Suppressor macrophage (primary cell): ENCODE measurements at regions not wholly inside any gene's neighbourhood (a gene's known extent, or its start where the extent isn't known, plus 50 kb on each side); places are given as distances from the start of the nearest gene placed in this dataset.
"Not testable (repeated sequence)": the region's sequence is repeated elsewhere in the genome, so short reads cannot be mapped to it uniquely, and the experiment has no call there.

Source experiments
- DNase-seq, 4 experiments: peaks; one replicate each; pipeline ENCODE4 v3.0.0-alpha.2; 2020 to 2022

GRCh38 chr2:52345082-52345481, 1313.2 kb upstream of the NRXN1 start:
- DNase-seq, result no peak

- no peak for DNase-seq
Measured at GRCh38 chr2:52343706-52344266, 1311.9 kb upstream of the NRXN1 start.

GRCh38 chr2:52343010-52343409, 1311.1 kb upstream of the NRXN1 start:
- no peak for DNase-seq

- DNase-seq, result no peak
Measured at GRCh38 chr2:52342458-52342857, 1310.5 kb upstream of the NRXN1 start.

- DNase-seq, result no peak
Measured at GRCh38 chr2:52341732-52342131, 1309.8 kb upstream of the NRXN1 start.

GRCh38 chr2:52340171-52340570, 1308.2 kb upstream of the NRXN1 start:
- DNase-seq, result no peak

- DNase-seq, result not testable (repeated sequence)
Measured at GRCh38 chr2:52337786-52338185, 1305.9 kb upstream of the NRXN1 start.

- DNase-seq, result no peak
Measured at GRCh38 chr2:52336951-52337350, 1305.0 kb upstream of the NRXN1 start.

GRCh38 chr2:52335727-52336126, 1303.8 kb upstream of the NRXN1 start:
- no peak for DNase-seq

GRCh38 chr2:52334185-52334584, 1302.3 kb upstream of the NRXN1 start:
- DNase-seq, result no peak

GRCh38 chr2:52327641-52328040, 1295.7 kb upstream of the NRXN1 start:
- no peak for DNase-seq

- no peak for DNase-seq
Measured at GRCh38 chr2:52314231-52314630, 1282.3 kb upstream of the NRXN1 start.

GRCh38 chr2:52312486-52312885, 1280.6 kb upstream of the NRXN1 start:
- DNase-seq, result no peak

GRCh38 chr2:52311862-52312261, 1279.9 kb upstream of the NRXN1 start:
- no peak for DNase-seq

- DNase-seq, result no peak
Measured at GRCh38 chr2:52308156-52308555, 1276.2 kb upstream of the NRXN1 start.

- no peak for DNase-seq
Measured at GRCh38 chr2:52294628-52295027, 1262.7 kb upstream of the NRXN1 start.

- DNase-seq, result no peak
Measured at GRCh38 chr2:52292801-52293200, 1260.9 kb upstream of the NRXN1 start.

GRCh38 chr2:52289741-52290140, 1257.8 kb upstream of the NRXN1 start:
- DNase-seq, result no peak

- no peak for DNase-seq
Measured at GRCh38 chr2:52288596-52288995, 1256.7 kb upstream of the NRXN1 start.

- DNase-seq, result no peak
Measured at GRCh38 chr2:52269696-52270485, 1238.0 kb upstream of the NRXN1 start.

GRCh38 chr2:52264911-52265310, 1233.0 kb upstream of the NRXN1 start:
- no peak for DNase-seq

GRCh38 chr2:52264488-52264887, 1232.6 kb upstream of the NRXN1 start:
- DNase-seq, result no peak

- DNase-seq, result no peak
Measured at GRCh38 chr2:52260904-52261303, 1229.0 kb upstream of the NRXN1 start.

- DNase-seq, result not testable (repeated sequence)
Measured at GRCh38 chr2:52258967-52259366, 1227.0 kb upstream of the NRXN1 start.

GRCh38 chr2:52258038-52258437, 1226.1 kb upstream of the NRXN1 start:
- no peak for DNase-seq
